Osteoblast (primary cell): ENCODE measurements at regions not wholly inside any gene's neighbourhood (a gene's known extent, or its start where the extent isn't known, plus 50 kb on each side); places are given as distances from the start of the nearest gene placed in this dataset.

Experiments
- DNase-seq: peaks from one replicate; pipeline ENCODE4 v3.0.0; 2011; ENCODE audit warnings: low spot score, mixed read lengths; ENCODE audit not compliant: insufficient read length; ENCODE audit errors: missing footprints
- H2AFZ ChIP-seq: 2 replicates; pipeline ENCODE4 v1.6.0; 2011; ENCODE audit warnings: mild to moderate bottlenecking, low read length
- H3K27ac ChIP-seq: 2 replicates; pipeline ENCODE4 v1.5.1; 2011; ENCODE audit warnings: mild to moderate bottlenecking, low read depth, low read length, moderate library complexity
- H3K27me3 ChIP-seq: 2 replicates; pipeline ENCODE4 v1.6.0; 2012; ENCODE audit warnings: mild to moderate bottlenecking, control low read depth, inconsistent platforms, low read length, moderate library complexity; ENCODE audit not compliant: insufficient read depth
- H3K36me3 ChIP-seq: 2 replicates; pipeline ENCODE4 v1.5.1; 2011; ENCODE audit warnings: mild to moderate bottlenecking, low read length, control low read depth, moderate library complexity; ENCODE audit not compliant: insufficient read depth
- H3K4me1 ChIP-seq: 2 replicates; pipeline ENCODE4 v1.5.1; 2011; ENCODE audit warnings: mild to moderate bottlenecking, low read length, control low read depth, moderate library complexity; ENCODE audit not compliant: insufficient read depth
- H3K4me2 ChIP-seq: 2 replicates; pipeline ENCODE4 v1.6.0; 2011; ENCODE audit warnings: mild to moderate bottlenecking, low read length; ENCODE audit not compliant: insufficient read depth
- H3K4me3 ChIP-seq: fragments of 200-600 bp; sonication (generic); 3 replicates; pipeline ENCODE4 v1.5.1; 2012; ENCODE audit warnings: mild to moderate bottlenecking, low read length, inconsistent platforms; ENCODE audit not compliant: insufficient read depth
- H3K79me2 ChIP-seq: 2 replicates; pipeline ENCODE4 v1.6.0; 2012; ENCODE audit warnings: mild to moderate bottlenecking, low read length, control low read depth, inconsistent platforms; ENCODE audit not compliant: insufficient read depth
- H3K9me3 ChIP-seq: 2 replicates; pipeline ENCODE4 v1.5.1; 2011; ENCODE audit warnings: low read depth, low read length, control low read depth
- H4K20me1 ChIP-seq: 2 replicates; pipeline ENCODE4 v1.6.0; 2012; ENCODE audit warnings: mild to moderate bottlenecking, low read length, control low read depth; ENCODE audit not compliant: insufficient read depth
- TF ChIP-seq, protein P1 (sequence below): IDR thresholded peaks from 2 replicates; pipeline ENCODE4 v1.5.1; 2011; ENCODE audit warnings: mild to moderate bottlenecking, low read depth, low read length, moderate library complexity; ENCODE audit errors: extremely low read depth

DNA sequence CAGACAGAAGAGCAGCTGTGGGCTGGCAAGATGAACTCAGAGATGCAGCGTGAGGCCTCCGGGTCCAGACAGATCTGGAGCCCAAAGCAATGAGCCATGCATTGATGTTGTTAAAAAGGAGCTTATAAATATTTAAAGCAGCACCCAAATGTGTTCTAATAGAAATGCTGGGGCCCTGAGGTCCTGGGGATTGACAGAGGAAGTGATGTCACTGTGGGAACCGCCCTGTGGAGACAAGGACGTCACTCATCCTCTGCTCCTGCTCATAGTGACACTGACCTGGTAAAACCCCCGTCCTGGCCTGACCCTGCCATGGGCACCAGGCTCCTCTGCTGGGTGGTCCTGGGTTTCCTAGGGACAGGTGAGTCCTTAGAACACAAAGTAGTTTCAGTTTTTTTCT is 197.0 kb upstream of the PRSS58 start:
- H3K4me1 ChIP-seq, result peaks cover 14% of the 10 kb centered on the region
- no peaks in the 10 kb centered on the region for H3K36me3 ChIP-seq
- DNase-seq, result no peak
- no peak overlapping the region for H3K27ac ChIP-seq
- H3K9me3 ChIP-seq, result no peaks in the 10 kb centered on the region
- peak overlapping the region; percentile 20 for H2AFZ ChIP-seq
- H3K27me3 ChIP-seq, result no peaks in the 10 kb centered on the region
- no peak overlapping the region for H3K4me3 ChIP-seq
- H3K79me2 ChIP-seq, result no peaks in the 10 kb centered on the region
- TF ChIP-seq, protein P1, sequence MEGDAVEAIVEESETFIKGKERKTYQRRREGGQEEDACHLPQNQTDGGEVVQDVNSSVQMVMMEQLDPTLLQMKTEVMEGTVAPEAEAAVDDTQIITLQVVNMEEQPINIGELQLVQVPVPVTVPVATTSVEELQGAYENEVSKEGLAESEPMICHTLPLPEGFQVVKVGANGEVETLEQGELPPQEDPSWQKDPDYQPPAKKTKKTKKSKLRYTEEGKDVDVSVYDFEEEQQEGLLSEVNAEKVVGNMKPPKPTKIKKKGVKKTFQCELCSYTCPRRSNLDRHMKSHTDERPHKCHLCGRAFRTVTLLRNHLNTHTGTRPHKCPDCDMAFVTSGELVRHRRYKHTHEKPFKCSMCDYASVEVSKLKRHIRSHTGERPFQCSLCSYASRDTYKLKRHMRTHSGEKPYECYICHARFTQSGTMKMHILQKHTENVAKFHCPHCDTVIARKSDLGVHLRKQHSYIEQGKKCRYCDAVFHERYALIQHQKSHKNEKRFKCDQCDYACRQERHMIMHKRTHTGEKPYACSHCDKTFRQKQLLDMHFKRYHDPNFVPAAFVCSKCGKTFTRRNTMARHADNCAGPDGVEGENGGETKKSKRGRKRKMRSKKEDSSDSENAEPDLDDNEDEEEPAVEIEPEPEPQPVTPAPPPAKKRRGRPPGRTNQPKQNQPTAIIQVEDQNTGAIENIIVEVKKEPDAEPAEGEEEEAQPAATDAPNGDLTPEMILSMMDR, result no peak
- no peak overlapping the region for H3K4me2 ChIP-seq
- H4K20me1 ChIP-seq, result no peaks in the 10 kb centered on the region

DNA sequence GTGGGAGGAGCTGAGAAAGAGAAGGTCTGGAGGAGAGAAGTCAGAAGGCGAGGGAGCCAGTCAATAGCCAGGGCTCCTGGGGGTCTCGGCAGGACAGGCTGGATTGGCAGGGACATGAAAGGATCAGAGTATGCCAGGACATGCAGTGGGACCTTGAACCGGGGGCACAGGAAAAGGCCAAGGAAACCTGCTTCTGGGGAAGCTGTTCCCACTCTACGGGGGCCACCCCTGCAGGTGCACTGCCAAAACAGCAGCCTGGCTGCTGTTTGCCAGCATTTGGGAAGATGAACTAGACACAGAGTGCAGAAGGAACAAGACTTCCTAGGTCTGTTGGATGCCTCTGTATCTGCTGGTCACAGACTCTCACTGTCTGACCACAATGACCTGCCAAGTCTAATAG is 194.9 kb upstream of the PRSS58 start:
- Histone ChIP-seq H3K27me3 (no peaks in the 10 kb centered on the region), H3K4me3 (no peak overlapping the region)

GRCh38 chr7:142451817-142452216 is 194.0 kb upstream of the PRSS58 start:
- Histone ChIP-seq H3K4me2 (no peak overlapping the region), H3K4me3 (no peak overlapping the region), H3K9me3 (no peaks in the 10 kb centered on the region), H3K27me3 (no peaks in the 10 kb centered on the region), H3K4me1 (no peaks in the 10 kb centered on the region), H3K79me2 (no peaks in the 10 kb centered on the region), H3K36me3 (no peaks in the 10 kb centered on the region), H4K20me1 (no peaks in the 10 kb centered on the region), H3K27ac (no peak overlapping the region), H2AFZ (no peak overlapping the region)
- TF ChIP-seq, protein P1, result no peak
- no peak for DNase-seq

More for the DNA sequence above, 194.9 kb upstream of the PRSS58 start:
- H3K36me3 ChIP-seq, result no peaks in the 10 kb centered on the region
- H3K9me3 ChIP-seq, result no peaks in the 10 kb centered on the region
- H3K27ac ChIP-seq, result no peak overlapping the region
- H3K79me2 ChIP-seq, result no peaks in the 10 kb centered on the region
- no peak overlapping the region for H2AFZ ChIP-seq
- H3K4me2 ChIP-seq, result no peak overlapping the region
- DNase-seq, result no peak
- peaks cover 7% of the 10 kb centered on the region for H3K4me1 ChIP-seq
- TF ChIP-seq, protein P1, result no peak
- no peaks in the 10 kb centered on the region for H4K20me1 ChIP-seq

GRCh38 chr7:142451296-142451695 is 193.4 kb upstream of the PRSS58 start:
- H3K79me2 ChIP-seq, result no peaks in the 10 kb centered on the region
- H3K27me3 ChIP-seq, result no peaks in the 10 kb centered on the region
- H4K20me1 ChIP-seq, result no peaks in the 10 kb centered on the region
- H3K4me1 ChIP-seq, result no peaks in the 10 kb centered on the region
- DNase-seq, result no peak
- no peaks in the 10 kb centered on the region for H3K36me3 ChIP-seq
- no peak overlapping the region for H3K4me2 ChIP-seq
- H3K9me3 ChIP-seq, result no peaks in the 10 kb centered on the region
- TF ChIP-seq, protein P1, result no peak
- H2AFZ ChIP-seq, result peak overlapping the region; percentile 9
- no peak overlapping the region for H3K27ac ChIP-seq
- no peak overlapping the region for H3K4me3 ChIP-seq
